ENCODE measurements at regions not wholly inside any gene's neighbourhood (a gene's known extent, or its start where the extent isn't known, plus 50 kb on each side); places are given as distances from the start of the nearest gene placed in this dataset.
"Not testable (repeated sequence)": the region's sequence is repeated elsewhere in the genome, so short reads cannot be mapped to it uniquely, and the experiment has no call there.

DNA sequence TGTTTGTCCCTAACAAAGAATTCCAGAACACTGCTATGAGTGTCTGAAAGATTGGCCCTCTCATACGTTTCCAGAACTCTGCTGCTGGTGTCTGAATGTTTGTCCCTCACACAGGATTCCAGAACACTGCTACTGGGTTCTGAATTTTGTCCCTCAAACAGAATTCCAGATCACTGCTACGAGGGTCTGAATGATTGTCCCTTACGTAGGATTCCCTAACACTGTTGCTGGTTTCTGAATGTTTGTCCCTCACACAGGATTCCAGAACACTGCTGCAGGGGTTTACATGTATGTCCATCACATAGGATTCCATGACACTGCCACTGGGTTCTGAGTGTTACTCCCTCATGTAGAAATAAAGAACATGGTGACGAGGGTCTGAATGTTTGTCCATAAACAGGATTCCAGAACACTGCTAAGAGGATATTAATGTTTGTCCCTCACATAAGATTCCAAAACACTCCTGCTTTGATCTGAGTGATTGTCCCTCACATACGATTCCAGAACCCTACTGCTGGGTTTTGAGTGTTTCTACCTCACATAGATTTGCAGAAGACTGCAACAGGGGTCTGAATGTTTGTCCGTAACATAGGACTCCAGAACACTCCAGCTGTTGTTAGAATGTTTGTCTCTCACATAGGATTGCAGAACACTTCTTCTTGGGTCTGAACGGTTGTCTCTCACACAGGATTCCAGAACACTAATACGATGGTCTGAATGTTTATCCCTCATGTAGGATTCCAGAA lies 214.4 kb downstream of the FOXD4L6 start:
- DNase-seq (ENCODE audit: low read depth): no peak
- TF ChIP-seq, protein P1, sequence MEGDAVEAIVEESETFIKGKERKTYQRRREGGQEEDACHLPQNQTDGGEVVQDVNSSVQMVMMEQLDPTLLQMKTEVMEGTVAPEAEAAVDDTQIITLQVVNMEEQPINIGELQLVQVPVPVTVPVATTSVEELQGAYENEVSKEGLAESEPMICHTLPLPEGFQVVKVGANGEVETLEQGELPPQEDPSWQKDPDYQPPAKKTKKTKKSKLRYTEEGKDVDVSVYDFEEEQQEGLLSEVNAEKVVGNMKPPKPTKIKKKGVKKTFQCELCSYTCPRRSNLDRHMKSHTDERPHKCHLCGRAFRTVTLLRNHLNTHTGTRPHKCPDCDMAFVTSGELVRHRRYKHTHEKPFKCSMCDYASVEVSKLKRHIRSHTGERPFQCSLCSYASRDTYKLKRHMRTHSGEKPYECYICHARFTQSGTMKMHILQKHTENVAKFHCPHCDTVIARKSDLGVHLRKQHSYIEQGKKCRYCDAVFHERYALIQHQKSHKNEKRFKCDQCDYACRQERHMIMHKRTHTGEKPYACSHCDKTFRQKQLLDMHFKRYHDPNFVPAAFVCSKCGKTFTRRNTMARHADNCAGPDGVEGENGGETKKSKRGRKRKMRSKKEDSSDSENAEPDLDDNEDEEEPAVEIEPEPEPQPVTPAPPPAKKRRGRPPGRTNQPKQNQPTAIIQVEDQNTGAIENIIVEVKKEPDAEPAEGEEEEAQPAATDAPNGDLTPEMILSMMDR (IDR thresholded peaks at IDR 0.05; ENCODE audit: low read length, missing control alignments): no peak
- no peak overlapping the region for H3K4me3 ChIP-seq (replicated peaks; ENCODE audit: low read depth, low read length)

- TF ChIP-seq, protein P1 (IDR thresholded peaks at IDR 0.05; ENCODE audit: low read length, missing control alignments): no peak
- no peak overlapping the region for H3K4me3 ChIP-seq (replicated peaks; ENCODE audit: low read depth, low read length)
- DNase-seq (ENCODE audit: low read depth): no peak
Observed at GRCh38 chr9:40913096-40913719, 215.3 kb downstream of the FOXD4L6 start.

GRCh38 chr9:40912679-40913078 lies 215.8 kb downstream of the FOXD4L6 start:
- H3K4me3 ChIP-seq (replicated peaks; ENCODE audit: low read depth, low read length); DNase-seq (ENCODE audit: low read depth): not testable (repeated sequence)

DNA sequence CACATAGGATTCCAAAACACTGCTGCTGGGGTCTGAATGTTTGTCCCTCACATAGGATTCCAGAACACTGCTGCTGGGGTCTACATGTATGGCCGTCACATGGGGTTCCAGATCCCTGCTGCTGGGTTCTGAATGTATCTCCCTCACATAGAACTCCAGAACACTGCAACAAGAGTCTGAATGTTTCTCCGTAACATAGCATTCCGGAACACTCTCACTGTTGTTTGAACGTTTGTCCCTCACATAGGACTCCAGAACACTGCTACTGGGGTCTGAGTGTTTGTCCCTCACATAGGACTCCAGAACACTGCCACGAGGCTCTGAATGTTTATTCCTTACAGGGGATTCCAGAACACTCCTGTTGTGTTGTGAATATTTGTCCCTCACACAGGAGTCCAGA lies 216.8 kb downstream of the FOXD4L6 start:
- TF ChIP-seq, protein P1 (IDR thresholded peaks at IDR 0.05; ENCODE audit: low read length, missing control alignments): no peak
- H3K4me3 ChIP-seq (replicated peaks; ENCODE audit: low read depth, low read length): no peak overlapping the region
- DNase-seq (ENCODE audit: low read depth): no peak

DNA sequence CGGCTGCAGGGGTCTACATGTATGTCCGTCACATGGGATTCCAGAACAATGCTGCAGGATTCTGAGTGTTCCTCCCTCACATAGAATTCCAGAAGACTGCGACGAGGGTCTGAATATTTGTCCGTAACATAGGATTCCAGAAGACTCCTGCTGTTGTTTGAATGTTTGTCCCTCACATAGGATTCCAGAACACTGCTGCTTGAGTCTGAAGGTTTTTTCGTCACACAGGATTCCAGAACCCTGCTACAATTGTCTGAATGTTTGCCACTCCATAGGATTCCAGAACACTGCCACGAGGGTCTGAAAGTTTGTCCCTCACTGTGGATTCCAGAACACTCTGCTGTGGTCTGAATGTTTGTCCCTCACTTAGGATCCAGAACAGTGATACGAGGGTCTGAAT lies 217.5 kb downstream of the FOXD4L6 start:
- DNase-seq (ENCODE audit: low read depth); H3K4me3 ChIP-seq (replicated peaks; ENCODE audit: low read depth, low read length): not testable (repeated sequence)

DNA sequence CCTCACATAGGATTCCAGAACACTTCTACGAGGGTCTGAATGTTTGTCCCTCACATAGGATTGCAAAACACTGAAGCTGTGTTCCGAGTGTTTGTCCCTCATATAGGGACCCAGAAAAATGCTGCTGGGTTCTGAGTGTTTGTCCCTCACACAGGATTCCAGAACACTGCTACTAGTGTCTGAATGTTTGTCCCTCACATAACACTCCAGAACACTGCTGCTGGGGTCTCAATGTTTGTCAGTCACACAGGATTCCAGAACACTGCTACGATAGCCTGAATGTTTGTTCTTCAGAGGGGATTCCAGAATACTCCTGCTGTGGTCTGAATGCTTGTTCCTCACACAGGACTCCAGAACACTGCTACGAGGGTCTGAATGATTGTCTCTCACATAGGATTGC lies 218.7 kb downstream of the FOXD4L6 start:
- TF ChIP-seq, protein P1 (IDR thresholded peaks at IDR 0.05; ENCODE audit: low read length, missing control alignments): no peak
- no peak for DNase-seq (ENCODE audit: low read depth)
- no peak overlapping the region for H3K4me3 ChIP-seq (replicated peaks; ENCODE audit: low read depth, low read length)

DNA sequence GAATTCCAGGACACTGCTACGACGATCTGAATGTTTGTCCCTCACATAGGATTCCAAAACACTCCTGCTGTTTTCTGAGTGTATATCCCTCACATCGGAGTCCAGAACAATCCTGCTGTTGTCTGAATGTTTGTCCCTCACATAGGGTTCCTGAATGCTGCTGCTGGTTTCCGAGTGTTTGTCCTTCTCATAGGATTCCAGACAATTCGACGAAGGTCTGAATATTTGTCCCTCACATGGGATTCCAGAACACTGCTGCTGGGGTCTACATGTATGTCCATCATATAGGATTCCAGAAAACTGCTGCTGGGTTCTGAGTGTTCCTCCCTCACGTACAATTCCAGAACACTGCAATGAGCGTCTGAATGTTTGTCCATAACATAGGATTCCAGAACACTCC lies 219.4 kb downstream of the FOXD4L6 start:
- H3K4me3 ChIP-seq (replicated peaks; ENCODE audit: low read depth, low read length); DNase-seq (ENCODE audit: low read depth): not testable (repeated sequence)

DNA sequence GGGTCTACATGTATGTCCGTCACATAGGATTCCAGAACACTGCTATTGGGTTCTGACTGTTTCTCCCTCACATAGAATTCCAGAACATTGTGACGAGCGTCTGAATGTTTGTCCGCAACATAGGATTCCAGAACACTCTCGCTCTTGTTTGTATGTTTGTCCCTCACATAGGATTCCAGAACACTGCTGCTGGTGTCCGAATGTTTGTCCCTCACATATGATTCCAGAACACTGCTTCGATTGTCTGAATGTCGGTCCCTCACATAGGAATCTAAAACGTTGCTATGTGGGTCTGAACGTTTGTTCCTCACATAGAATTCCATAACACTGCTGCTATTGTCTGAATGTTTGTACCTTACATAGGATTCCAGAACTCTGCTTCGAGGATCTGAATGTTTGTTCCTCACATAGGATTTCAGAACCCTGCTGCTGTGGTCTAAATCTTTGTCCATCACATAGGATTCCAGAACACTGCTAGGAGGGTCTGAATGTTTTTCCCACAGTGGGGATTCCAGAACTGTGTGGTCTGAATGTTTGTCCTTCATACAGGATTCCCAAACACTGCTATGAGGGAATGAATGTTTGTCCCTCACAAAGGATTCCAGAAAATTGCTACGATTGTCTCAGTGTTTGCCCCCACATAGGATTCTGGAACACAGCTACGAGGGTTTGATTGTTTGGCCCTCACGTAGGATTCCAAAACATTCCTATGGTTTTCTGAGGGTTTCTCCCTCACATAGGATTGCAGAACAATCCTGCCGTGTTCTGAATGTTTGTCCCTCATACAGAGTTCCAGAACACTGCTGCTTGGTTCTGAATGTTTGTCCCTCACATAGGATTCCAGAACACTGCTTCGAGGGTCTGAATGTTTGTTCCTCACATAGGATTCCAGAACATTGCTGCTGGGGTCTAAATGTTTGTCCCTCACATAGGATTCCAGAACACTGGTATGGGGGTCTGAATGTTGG lies 220.5 kb downstream of the FOXD4L6 start:
- no peak for DNase-seq (ENCODE audit: low read depth)
- H3K4me3 ChIP-seq (replicated peaks; ENCODE audit: low read depth, low read length): no peak overlapping the region
- TF ChIP-seq, protein P1 (IDR thresholded peaks at IDR 0.05; ENCODE audit: low read length, missing control alignments): no peak

DNA sequence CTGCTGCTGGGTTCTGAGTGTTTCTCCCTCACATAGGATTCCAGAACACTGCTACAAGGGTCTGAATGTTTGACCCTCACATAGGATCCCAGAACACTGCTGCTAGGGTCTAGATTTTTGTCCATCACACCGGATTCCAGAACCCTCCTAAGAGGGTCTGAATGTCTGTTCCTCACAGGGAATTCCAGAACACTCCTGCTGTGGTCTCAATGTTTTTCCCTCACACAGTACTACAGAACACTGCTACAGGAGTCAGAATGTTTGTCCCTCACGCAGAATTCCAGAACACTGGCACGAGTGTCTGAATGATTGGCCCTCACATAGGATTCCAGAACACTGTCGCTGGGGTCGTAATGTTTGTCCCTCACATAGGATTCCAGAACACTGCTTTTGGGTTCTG lies 221.6 kb downstream of the FOXD4L6 start:
- not testable (repeated sequence) for H3K4me3 ChIP-seq (replicated peaks; ENCODE audit: low read depth, low read length); DNase-seq (ENCODE audit: low read depth)

DNA sequence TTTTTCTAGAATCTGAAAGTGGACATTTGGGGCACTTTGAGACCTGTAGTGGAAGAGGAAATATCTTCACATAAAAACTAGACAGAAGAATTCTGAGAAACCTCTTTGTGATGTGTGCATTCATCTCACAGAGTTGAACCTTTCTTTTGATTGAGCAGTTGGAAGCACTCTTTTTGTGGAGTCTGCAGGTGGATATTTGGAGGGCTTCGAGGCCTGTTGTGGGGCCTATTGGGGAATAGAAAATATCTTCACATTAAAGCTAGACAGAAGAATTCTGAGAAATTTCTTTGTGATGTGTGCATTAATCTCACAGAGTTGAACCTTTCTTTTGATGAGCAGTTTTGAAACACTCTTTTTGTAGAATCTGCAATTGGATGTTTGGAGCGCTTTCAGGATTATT lies 236.2 kb downstream of the FOXD4L6 start:
- DNase-seq (ENCODE audit: low read depth); H3K4me3 ChIP-seq (replicated peaks; ENCODE audit: low read depth, low read length): not testable (repeated sequence)

DNA sequence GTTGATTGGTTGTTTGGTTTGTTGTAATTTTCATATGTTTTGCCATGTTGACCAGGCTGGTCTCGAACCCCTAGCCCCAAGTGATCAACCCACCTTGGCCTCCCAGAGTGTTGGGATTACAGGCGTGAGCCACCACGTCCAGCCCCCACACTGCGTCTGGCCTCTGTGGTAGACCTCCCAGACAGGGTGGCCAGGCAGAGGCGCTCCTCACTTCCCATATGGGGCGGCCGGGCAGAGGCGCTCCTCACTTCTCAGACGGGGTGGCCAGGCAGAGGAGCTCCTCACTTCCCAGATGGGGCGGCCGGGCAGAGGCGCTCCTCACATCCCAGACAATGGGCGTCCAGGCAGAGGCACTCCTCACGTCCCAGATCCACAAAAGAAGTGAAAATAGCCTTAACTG lies 242.6 kb downstream of the FOXD4L6 start:
- not testable (repeated sequence) for DNase-seq (ENCODE audit: low read depth); H3K4me3 ChIP-seq (replicated peaks; ENCODE audit: low read depth, low read length)

Data from fibroblast of pulmonary artery (primary cell).